H54 (cell line): ENCODE measurements at regions not wholly inside any gene's neighbourhood (a gene's known extent, or its start where the extent isn't known, plus 50 kb on each side); places are given as distances from the start of the nearest gene placed in this dataset.
A peak's percentile ranks its signal among the peaks of the same experiment; 100 is the strongest.
"Not testable (repeated sequence)": the region's sequence is repeated elsewhere in the genome, so short reads cannot be mapped to it uniquely, and the experiment has no call there.

Experiments used
- DNase-seq: peaks from one replicate; pipeline ENCODE4 v3.0.0; 2011; ENCODE audit warnings: low spot score, mixed read lengths; ENCODE audit not compliant: insufficient read length
- FAIRE-seq: peaks from 3 replicates; lab custom pipeline; 2011; peaks lifted over from hg19 to GRCh38; lab: Jason Lieb, UNC
- POLR2A ChIP-seq: IDR thresholded peaks from 2 replicates; pipeline ENCODE4 v1.6.1; 2011; ENCODE audit warnings: low read depth, mild to moderate bottlenecking, low read length

GRCh38 chr5:87572611-87573010, 159.9 kb upstream of the CCNH start:
- no peak for TF ChIP-seq POLR2A
- DNase-seq (no peak), FAIRE-seq (no peak)

GRCh38 chr5:87572090-87572489, 159.4 kb upstream of the CCNH start:
- TF ChIP-seq POLR2A, result no peak
- DNase-seq (no peak), FAIRE-seq (no peak)

GRCh38 chr5:87570366-87570765, 157.6 kb upstream of the CCNH start:
- no peak for DNase-seq
- FAIRE-seq, result no peak
- no peak for TF ChIP-seq POLR2A

- FAIRE-seq (no peak), DNase-seq (no peak)
- TF ChIP-seq POLR2A, result no peak
Observed at GRCh38 chr5:87562068-87562467, 149.3 kb upstream of the CCNH start.

- DNase-seq (no peak), FAIRE-seq (no peak)
- no peak for TF ChIP-seq POLR2A
Observed at GRCh38 chr5:87560528-87560927, 147.8 kb upstream of the CCNH start.

GRCh38 chr5:87551911-87552310, 139.2 kb upstream of the CCNH start:
- no peak for DNase-seq
- TF ChIP-seq POLR2A, result no peak
- FAIRE-seq, result no peak

GRCh38 chr5:87541676-87542075, 128.9 kb upstream of the CCNH start:
- DNase-seq (no peak), FAIRE-seq (peak; percentile 6)
- TF ChIP-seq POLR2A, result no peak

- no peak for TF ChIP-seq POLR2A
- FAIRE-seq (no peak), DNase-seq (no peak)
Observed at GRCh38 chr5:87541033-87541432, 128.3 kb upstream of the CCNH start.

- TF ChIP-seq POLR2A, result no peak
- FAIRE-seq (no peak), DNase-seq (no peak)
Observed at GRCh38 chr5:87539839-87540238, 127.1 kb upstream of the CCNH start.

- FAIRE-seq, result no peak
- no peak for DNase-seq
- no peak for TF ChIP-seq POLR2A
Observed at GRCh38 chr5:87536365-87536764, 123.6 kb upstream of the CCNH start.

- DNase-seq (no peak), FAIRE-seq (no peak)
- no peak for TF ChIP-seq POLR2A
Observed at GRCh38 chr5:87535706-87536105, 123.0 kb upstream of the CCNH start.

- no peak for TF ChIP-seq POLR2A
- DNase-seq, result no peak
- no peak for FAIRE-seq
Observed at GRCh38 chr5:87529486-87530076, 116.9 kb upstream of the CCNH start.

- no peak for FAIRE-seq
- DNase-seq, result no peak
- TF ChIP-seq POLR2A, result no peak
Observed at GRCh38 chr5:87526131-87526530, 113.4 kb upstream of the CCNH start.

GRCh38 chr5:87524217-87524616, 111.5 kb upstream of the CCNH start:
- FAIRE-seq (no peak), DNase-seq (no peak)
- no peak for TF ChIP-seq POLR2A

- not testable (repeated sequence) for FAIRE-seq
Observed at GRCh38 chr5:87511778-87512177, 99.0 kb upstream of the CCNH start.

GRCh38 chr5:87503004-87503403, 90.3 kb upstream of the CCNH start:
- no peak for DNase-seq
- no peak for FAIRE-seq
- no peak for TF ChIP-seq POLR2A

More at GRCh38 chr5:87511778-87512177, 99.0 kb upstream of the CCNH start:
- DNase-seq, result not testable (repeated sequence)
